IPS-18c (cell line): ENCODE measurements at regions not wholly inside any gene's neighbourhood (a gene's known extent, or its start where the extent isn't known, plus 50 kb on each side); places are given as distances from the start of the nearest gene placed in this dataset.
"Not testable (repeated sequence)": the region's sequence is repeated elsewhere in the genome, so short reads cannot be mapped to it uniquely, and the experiment has no call there.

ENCODE experiments used
- H3K4me3 ChIP-seq: 2 replicates; pipeline ENCODE4 v1.7.0; 2013; ENCODE audit warnings: low read depth, mild to moderate bottlenecking, low read length, moderate library complexity; ENCODE audit not compliant: insufficient read depth
- H3K9me3 ChIP-seq: one replicate; pipeline ENCODE4 v1.6.1; 2013; ENCODE audit warnings: mild to moderate bottlenecking, low read length, moderate library complexity; ENCODE audit not compliant: control insufficient read depth, insufficient read depth

GRCh38 chr5:118405650-118406061 is 582.7 kb downstream of the DTWD2 start:
- no peak overlapping the region for H3K4me3 ChIP-seq
- H3K9me3 ChIP-seq: no peaks in the 10 kb centered on the region

DNA sequence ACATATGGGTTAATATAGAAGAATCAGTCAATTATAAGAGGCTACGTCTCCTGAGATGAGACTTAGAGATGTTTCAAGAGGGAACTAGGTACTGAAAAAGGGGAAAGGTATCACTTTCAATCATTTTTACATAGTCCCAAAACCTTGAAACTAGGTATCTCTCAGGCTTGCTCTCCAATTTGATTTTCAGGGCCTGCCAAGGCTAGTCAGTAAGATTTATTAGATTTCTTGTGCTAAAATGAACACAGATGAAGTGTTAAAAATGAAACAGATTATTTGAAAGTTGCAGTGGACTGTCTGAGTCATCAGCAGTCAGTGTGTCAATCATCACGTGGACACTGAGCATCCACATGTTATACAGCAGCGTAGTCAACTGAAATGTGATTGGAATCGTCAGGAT is 591.1 kb downstream of the DTWD2 start:
- Histone ChIP-seq H3K4me3 (no peak overlapping the region), H3K9me3 (no peaks in the 10 kb centered on the region)

GRCh38 chr5:118392491-118392890 is 595.9 kb downstream of the DTWD2 start:
- Histone ChIP-seq H3K9me3 (no peaks in the 10 kb centered on the region), H3K4me3 (no peak overlapping the region)

GRCh38 chr5:118382931-118383330 is 605.4 kb downstream of the DTWD2 start:
- not testable (repeated sequence) for H3K4me3 ChIP-seq

GRCh38 chr5:118379470-118379869 is 608.9 kb downstream of the DTWD2 start:
- H3K4me3 ChIP-seq: no peak overlapping the region
- peaks cover 5% of the 10 kb centered on the region for H3K9me3 ChIP-seq

More at GRCh38 chr5:118382931-118383330, 605.4 kb downstream of the DTWD2 start:
- H3K9me3 ChIP-seq: not testable (repeated sequence)

GRCh38 chr5:118378959-118379358 is 609.4 kb downstream of the DTWD2 start:
- Histone ChIP-seq H3K9me3 (peaks cover 5% of the 10 kb centered on the region), H3K4me3 (no peak overlapping the region)

DNA sequence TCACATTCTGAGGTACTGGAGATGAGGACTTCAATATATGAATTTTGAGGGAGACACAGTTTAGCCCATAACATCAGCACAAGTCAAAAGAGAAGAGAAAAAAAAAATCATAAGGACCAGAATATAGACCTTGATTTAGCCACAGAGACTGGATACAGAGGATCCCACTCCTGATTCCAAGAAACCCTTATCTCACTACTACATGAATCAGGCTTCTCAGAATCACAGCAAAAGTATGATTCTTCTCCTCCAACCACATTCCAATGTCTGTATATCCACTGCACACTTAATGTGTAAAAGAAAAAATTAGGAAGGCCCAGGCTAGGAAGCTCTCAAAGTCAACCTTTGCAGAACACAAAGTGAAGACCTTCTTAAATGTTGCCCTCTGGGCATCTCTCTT is 610.9 kb downstream of the DTWD2 start:
- Histone ChIP-seq H3K9me3 (peaks cover under 1% of the 10 kb centered on the region), H3K4me3 (no peak overlapping the region)

GRCh38 chr5:118371973-118372831 is 616.1 kb downstream of the DTWD2 start:
- no peak overlapping the region for H3K4me3 ChIP-seq

DNA sequence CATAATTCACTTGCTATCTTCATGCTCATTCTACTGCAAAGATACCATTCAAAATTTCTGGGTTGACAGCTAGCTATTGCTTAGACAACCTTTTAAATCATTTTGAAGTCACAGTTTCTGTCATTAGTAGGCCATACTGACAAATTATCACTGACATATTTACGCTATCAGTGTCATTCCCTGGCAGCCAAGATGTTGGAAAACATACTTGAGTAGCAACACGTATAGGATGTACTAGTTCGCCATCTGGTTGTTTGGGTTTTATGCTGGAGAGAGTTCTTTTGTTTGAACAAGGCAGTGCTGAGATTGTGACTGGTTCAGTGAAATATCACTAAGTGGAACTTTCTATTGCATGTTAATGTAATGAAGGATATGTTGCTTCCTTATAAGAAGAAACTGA is 621.9 kb downstream of the DTWD2 start:
- no peak overlapping the region for H3K4me3 ChIP-seq
- H3K9me3 ChIP-seq: no peaks in the 10 kb centered on the region

More at GRCh38 chr5:118371973-118372831, 616.1 kb downstream of the DTWD2 start:
- no peaks in the 10 kb centered on the region for H3K9me3 ChIP-seq

DNA sequence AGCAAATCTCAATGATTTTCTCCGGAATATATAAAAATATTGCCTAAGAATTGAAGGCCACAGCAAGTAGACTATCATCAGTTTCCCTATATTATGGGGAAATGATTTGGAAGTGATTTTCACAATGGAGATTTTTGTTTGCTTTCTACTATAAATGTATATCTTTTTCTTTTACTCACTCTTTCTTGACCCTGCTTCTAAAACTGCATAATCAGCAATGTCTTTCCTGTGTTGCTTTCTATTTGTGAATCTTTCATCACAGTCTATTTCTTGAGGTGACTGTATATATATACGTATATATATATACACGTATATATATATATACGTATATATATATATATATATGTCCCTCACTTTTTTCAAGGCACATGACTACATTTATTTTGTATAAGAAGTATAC is 622.6 kb downstream of the DTWD2 start:
- H3K9me3 ChIP-seq: no peaks in the 10 kb centered on the region
- H3K4me3 ChIP-seq: no peak overlapping the region

DNA sequence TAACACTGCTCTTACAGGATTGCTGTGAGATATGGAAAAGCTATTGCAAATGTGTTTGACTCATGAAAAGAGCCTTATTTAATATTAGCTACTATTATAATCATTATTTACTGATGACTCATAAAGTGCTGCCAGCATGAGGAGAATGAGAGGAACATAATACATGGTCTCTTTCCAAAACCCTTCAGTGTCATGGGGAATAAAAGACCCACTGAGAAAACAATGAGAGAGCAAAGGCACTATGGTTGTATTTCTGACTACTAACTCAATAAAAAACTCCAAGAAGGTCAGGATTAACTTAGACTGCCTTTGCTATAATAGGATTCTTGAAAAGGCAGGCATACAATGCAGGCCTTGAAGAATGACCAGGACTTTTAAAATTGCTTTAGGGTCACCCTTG is 633.5 kb downstream of the DTWD2 start:
- H3K4me3 ChIP-seq: no peak overlapping the region
- no peaks in the 10 kb centered on the region for H3K9me3 ChIP-seq

DNA sequence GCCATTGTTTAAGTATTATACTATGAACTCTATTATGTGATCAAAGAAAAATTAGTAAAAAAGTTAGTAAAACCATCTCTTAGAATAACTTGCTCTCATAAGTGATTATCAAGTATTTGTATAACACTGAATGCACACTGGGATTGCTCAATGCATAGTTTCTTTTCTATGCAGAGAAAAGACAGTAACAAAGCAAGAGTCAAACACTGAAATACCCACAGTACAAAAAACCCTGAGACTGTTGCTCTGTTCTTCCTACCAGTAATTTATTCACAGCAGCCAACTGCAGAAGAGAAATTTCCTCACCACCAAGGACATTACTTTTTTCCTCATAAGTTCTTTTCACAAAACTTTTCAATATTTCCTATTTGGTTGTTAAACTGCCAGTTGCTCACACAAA is 634.4 kb downstream of the DTWD2 start:
- H3K9me3 ChIP-seq: no peaks in the 10 kb centered on the region
- H3K4me3 ChIP-seq: no peak overlapping the region

DNA sequence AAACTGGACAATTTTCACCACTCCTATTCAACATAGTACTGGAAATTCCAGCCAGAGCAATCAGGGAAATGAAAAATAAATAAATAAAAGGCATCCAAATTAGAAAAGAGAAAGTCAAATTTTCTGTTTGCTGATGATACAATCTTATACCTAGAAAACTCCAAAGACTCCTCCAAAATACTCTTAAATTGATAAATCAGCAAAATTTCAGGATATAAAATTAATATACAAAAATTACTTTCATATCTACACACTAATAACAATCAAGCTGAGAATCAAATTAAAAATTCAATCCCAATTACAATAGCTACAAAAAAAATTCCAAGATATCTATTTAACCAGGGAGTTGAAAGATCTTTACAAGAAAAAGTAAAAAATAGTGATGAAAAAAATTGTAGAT is 651.9 kb downstream of the DTWD2 start:
- H3K9me3 ChIP-seq: no peaks in the 10 kb centered on the region
- H3K4me3 ChIP-seq: no peak overlapping the region

DNA sequence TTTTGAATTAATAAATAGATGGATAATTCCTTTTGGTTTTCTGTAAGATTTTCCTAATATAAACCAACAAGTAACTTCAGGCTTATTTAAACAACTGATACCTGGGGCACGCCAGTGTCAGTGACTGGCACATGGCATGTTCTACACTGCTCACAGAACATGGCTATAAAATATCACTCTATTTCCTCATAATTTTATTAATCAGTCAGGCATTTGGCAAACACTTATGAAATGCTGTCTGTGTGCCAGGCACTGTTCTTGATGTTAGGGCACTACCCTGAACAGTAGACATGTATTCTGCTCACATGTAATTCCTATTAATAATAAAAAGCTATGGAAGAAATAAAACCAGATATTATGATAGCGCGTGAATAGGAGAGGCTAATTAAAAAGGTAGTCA is 661.0 kb downstream of the DTWD2 start:
- H3K4me3 ChIP-seq: no peak overlapping the region
- H3K9me3 ChIP-seq: no peaks in the 10 kb centered on the region

DNA sequence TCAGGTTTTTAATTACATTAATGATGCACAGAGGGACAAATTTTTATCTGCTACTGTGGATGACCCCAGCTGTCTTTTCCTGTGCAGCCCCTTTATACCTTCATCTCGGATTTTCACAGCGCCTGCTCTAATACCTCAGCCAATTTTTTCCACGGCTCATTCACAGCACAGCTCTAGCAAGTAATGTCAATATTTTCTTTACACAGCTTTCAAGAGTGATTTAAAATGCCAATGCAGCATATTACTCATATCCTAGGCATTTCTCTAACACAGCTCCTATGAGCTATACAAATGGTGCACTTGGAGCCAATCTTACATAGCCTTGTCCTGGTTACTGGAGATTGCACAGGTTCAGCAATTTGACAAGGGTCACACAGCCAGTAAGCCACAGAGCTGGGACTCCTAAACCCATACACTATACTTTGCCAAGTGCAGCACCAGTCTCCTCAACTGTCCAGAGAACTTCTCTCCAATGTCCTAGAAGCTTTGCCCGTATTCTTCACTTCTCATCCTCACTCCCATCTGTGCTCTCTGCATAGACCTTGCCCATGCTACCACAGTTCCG is 661.8 kb downstream of the DTWD2 start:
- no peak overlapping the region for H3K4me3 ChIP-seq

GRCh38 chr5:118325931-118326330 is 662.4 kb downstream of the DTWD2 start:
- Histone ChIP-seq H3K9me3 (peaks cover 2% of the 10 kb centered on the region), H3K4me3 (no peak overlapping the region)

More for the DNA sequence above, 661.8 kb downstream of the DTWD2 start:
- H3K9me3 ChIP-seq: peaks cover 2% of the 10 kb centered on the region

DNA sequence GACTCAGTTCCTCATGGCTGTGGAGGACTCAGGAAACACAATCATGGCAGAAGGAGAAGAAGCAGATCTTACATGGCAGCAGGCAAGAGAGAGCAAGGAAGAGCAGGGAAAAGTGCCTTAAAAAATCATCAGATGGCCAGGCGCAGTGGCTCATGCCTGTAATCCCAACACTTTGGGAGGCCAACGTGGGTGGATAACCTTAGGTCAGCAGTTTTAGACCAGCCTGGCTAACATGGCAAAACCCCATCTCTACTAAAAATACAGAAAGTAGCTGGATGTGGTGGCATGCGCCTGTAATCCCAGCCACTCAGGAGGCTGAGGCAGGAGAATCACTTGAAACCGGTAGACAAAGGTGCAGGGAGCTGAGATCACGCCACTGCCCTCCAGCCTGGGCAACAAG is 664.6 kb downstream of the DTWD2 start:
- H3K4me3 ChIP-seq, H3K9me3 ChIP-seq: not testable (repeated sequence)

- Histone ChIP-seq H3K9me3 (peaks cover 2% of the 10 kb centered on the region), H3K4me3 (no peak overlapping the region)
Observed at GRCh38 chr5:118321081-118321480, 667.3 kb downstream of the DTWD2 start.
